B cell (primary cell): ENCODE measurements at regions not wholly inside any gene's neighbourhood (a gene's known extent, or its start where the extent isn't known, plus 50 kb on each side); places are given as distances from the start of the nearest gene placed in this dataset.

Source experiments
- ATAC-seq: fragments of 200-7000 bp; cut with Tn5 transposase; one replicate; pipeline ENCODE4 v1.10.0; 2021; ENCODE audit warnings: low read depth, mild to moderate bottlenecking, moderate number of reproducible peaks, moderate library complexity
- CTCF ChIA-PET: fragments of 350-600 bp; sonication (Branson Sonifier 250); formaldehyde crosslinking; loops from one replicate; lab custom pipeline; 2021; ENCODE audit warnings: antibody characterized with exemption, inconsistent platforms; lab: Charles Lee
- POLR2A ChIA-PET: fragments of 350-600 bp; sonication (Branson Sonifier 250); formaldehyde crosslinking; loops from one replicate; lab custom pipeline; 2021; ENCODE audit warnings: antibody characterized with exemption; lab: Charles Lee
- DNase-seq: peaks from one replicate; pipeline ENCODE4 v3.0.0; 2013
- H2AFZ ChIP-seq: 2 replicates; pipeline ENCODE4 v1.6.1; 2012; ENCODE audit warnings: mild to moderate bottlenecking, low read depth, low read length; ENCODE audit not compliant: insufficient read depth, poor library complexity, severe bottlenecking
- H3K27ac ChIP-seq, 2 donors: 1 replicate in 1 of 2; 2 replicates in 1 of 2; pipeline ENCODE4 v1.5.1; 2012 to 2013; ENCODE audit warnings: low read length in 2 of 2, mild to moderate bottlenecking in 2 of 2, moderate library complexity in 1 of 2
- H3K27me3 ChIP-seq, 4 experiments: fragments of 200-600 bp in 1 of 4; sonication (generic) in 1 of 4; replicated peaks in 1 of 4; 1 replicate in 2 of 4; 2 replicates in 2 of 4; pipeline versions ENCODE4 v1.6.1 to v1.7.0; 2013 to 2016; ENCODE audit warnings: low read length in 3 of 4, mild to moderate bottlenecking in 2 of 4, mixed read lengths in 1 of 4, moderate library complexity in 1 of 4; ENCODE audit not compliant: insufficient read depth in 4 of 4, control insufficient read depth in 3 of 4; ENCODE audit errors: control extremely low read depth in 1 of 4
- H3K36me3 ChIP-seq, 2 experiments: replicated peaks in 1 of 2; 1 replicate in 1 of 2; 2 replicates in 1 of 2; pipeline versions ENCODE4 v1.6.1 to v1.7.1; 2013; ENCODE audit warnings: low read length in 1 of 2; ENCODE audit not compliant: insufficient read depth in 2 of 2, control insufficient read depth in 1 of 2; ENCODE audit errors: control extremely low read depth in 1 of 2, extremely low read depth in 1 of 2
- H3K4me1 ChIP-seq, 2 donors: fragments of 200-600 bp in 1 of 2; sonication (generic) in 1 of 2; 1 replicate in 1 of 2; 2 replicates in 1 of 2; pipeline versions ENCODE4 v1.5.1 to v1.6.1; 2013 to 2017; ENCODE audit warnings: low read length in 2 of 2; ENCODE audit not compliant: control insufficient read depth in 2 of 2, insufficient read depth in 2 of 2
- H3K4me2 ChIP-seq: replicated peaks from 2 replicates; pipeline ENCODE3; 2012; ENCODE audit warnings: mild to moderate bottlenecking, low read depth, low read length; ENCODE audit not compliant: poor library complexity, severe bottlenecking
- H3K4me3 ChIP-seq, 5 experiments: fragments of 200-600 bp in 1 of 5; sonication (generic) in 1 of 5; 1 replicate in 3 of 5; 2 replicates in 2 of 5; pipeline versions ENCODE4 v1.5.1 to v1.7.0; 2011 to 2016; ENCODE audit warnings: low read length in 4 of 5, mild to moderate bottlenecking in 4 of 5, low read depth in 2 of 5, control low read depth in 1 of 5, moderate library complexity in 1 of 5; ENCODE audit not compliant: insufficient read depth in 1 of 5; ENCODE audit errors: control extremely low read depth in 1 of 5, extremely low read depth in 1 of 5
- H3K79me2 ChIP-seq: fragments of 200-600 bp; sonication (generic); one replicate; pipeline ENCODE4 v1.6.0; 2016; ENCODE audit warnings: low read length; ENCODE audit not compliant: control insufficient read depth, insufficient read depth
- H3K9ac ChIP-seq: fragments of 200-600 bp; sonication (generic); 2 replicates; pipeline ENCODE4 v1.6.1; 2017; ENCODE audit warnings: mild to moderate bottlenecking, low read length, moderate library complexity
- H3K9me3 ChIP-seq, 3 donors: one replicate each; pipeline versions ENCODE4 v1.6.1 to v1.7.1; 2013; ENCODE audit warnings: low read length in 2 of 3; ENCODE audit not compliant: control insufficient read depth in 2 of 3, insufficient read depth in 1 of 3; ENCODE audit errors: control extremely low read depth in 1 of 3
- H4K20me1 ChIP-seq: 2 replicates; pipeline ENCODE4 v1.6.0; 2012; ENCODE audit warnings: mild to moderate bottlenecking, low read length; ENCODE audit not compliant: insufficient read depth, control insufficient read depth, poor library complexity, severe bottlenecking
- H3K27ac Mint-ChIP-seq: one replicate; pipeline ENCODE4 v1.8.0; 2021; ENCODE audit warnings: mixed read lengths
- H3K27me3 Mint-ChIP-seq: one replicate; pipeline ENCODE4 v1.8.0; 2021; ENCODE audit warnings: mixed read lengths
- H3K4me1 Mint-ChIP-seq: one replicate; pipeline ENCODE4 v1.8.0; 2021; ENCODE audit warnings: mixed read lengths
- H3K4me3 Mint-ChIP-seq: one replicate; pipeline ENCODE4 v1.8.0; 2021; ENCODE audit warnings: mixed read lengths
- H3K9me3 Mint-ChIP-seq: one replicate; pipeline ENCODE4 v1.8.0; 2022; ENCODE audit warnings: mixed read lengths; ENCODE audit not compliant: insufficient read depth
- CTCF ChIP-seq: fragments of 200-600 bp; IDR thresholded peaks from one replicate; pipeline ENCODE4 v1.8.0; 2022; ENCODE audit warnings: antibody characterized with exemption, mild to moderate bottlenecking
- EZH2 ChIP-seq: IDR thresholded peaks from 2 replicates; pipeline ENCODE4 v1.6.1; 2012; ENCODE audit warnings: borderline replicate concordance, low read depth, mild to moderate bottlenecking, moderate library complexity, low read length; ENCODE audit not compliant: insufficient read depth, poor library complexity, severe bottlenecking
- WGBS: methylation state at CpG from one replicate; pipeline ENCODE4 v1.1.5; 2013; ENCODE audit warnings: missing lambda C conversion rate; ENCODE audit not compliant: insufficient coverage; 5-methylcytosine and 5-hydroxymethylcytosine counted together
- intact Hi-C: fragments of 100-400 bp; cut with micrococcal nuclease; formaldehyde crosslinking; loops from one replicate; pipeline ENCODE4 v1.10.0; 2022

DNA sequence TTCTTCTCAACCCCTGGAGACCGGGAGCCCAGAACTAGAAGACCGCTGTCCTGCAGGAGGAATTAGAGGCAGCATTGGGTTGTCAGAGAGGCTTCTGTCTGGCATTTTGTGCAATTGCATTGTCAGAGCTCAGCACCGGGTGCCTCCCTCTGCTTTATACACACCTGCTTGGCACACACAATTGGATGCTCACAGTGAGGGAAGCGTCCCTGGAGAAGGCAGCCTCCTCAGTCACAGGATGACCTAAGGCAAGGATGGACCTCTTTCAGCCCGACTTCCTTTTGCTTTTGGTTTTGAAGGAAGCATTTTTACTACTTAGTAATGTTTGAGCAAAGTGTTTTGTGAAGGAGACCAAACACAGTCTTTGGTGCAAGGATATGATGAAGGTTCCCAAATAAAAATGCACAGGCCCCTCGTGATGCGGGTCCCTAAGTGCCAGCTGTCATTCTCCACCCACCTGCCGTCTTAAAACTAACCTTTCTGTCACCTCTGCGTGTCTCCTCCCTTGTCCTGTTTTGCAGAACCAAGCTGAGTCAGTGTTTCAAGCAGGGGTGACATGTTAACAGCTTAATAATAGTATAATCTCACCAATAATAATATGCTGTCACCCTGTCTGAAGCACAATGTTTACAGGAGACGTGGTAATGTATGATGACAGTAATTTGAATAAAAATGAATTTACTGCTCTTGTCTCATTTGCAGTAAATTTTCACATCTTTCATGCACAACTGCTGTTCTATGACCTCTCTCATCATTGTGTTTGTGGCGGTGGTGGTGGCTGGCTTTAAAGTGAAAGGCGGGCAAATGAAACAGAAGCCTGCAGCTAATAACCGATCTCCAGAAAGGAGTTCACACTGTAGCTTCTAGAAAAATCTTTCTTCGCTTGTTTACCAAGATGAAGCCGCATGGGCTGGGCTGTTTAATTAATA, 430.2 kb upstream of the MKI67 start:
- no peaks in the 10 kb centered on the region for H3K4me1 Mint-ChIP-seq
- no peak for ATAC-seq
- WGBS: 82% methylated on average over 6 of the region's 15 CpGs
- no peak for DNase-seq
- Histone ChIP-seq H3K79me2 (no peaks in the 10 kb centered on the region), H3K4me3 (no peak overlapping the region), H3K9me3 (peaks cover 0 to 16% (median 0%) of the 10 kb centered on the region in 3 donors), H4K20me1 (no peaks in the 10 kb centered on the region), H3K36me3 (no peaks in the 10 kb centered on the region), H3K4me2 (no peak overlapping the region), H3K27ac (no peak overlapping the region), H3K9ac (no peak overlapping the region), H3K27me3 (no peaks in the 10 kb centered on the region), H3K4me1 (no peaks in the 10 kb centered on the region), H2AFZ (no peak overlapping the region)
- no peak overlapping the region for H3K4me3 Mint-ChIP-seq
- ChIA-PET CTCF (no interaction called here), POLR2A (no interaction called here)
- peaks cover 2% of the 10 kb centered on the region for H3K9me3 Mint-ChIP-seq
- no peaks in the 10 kb centered on the region for H3K27me3 Mint-ChIP-seq
- TF ChIP-seq EZH2: no peak
- TF ChIP-seq CTCF: no peak
- H3K27ac Mint-ChIP-seq: no peak overlapping the region
- intact Hi-C loops: no loop called here

DNA sequence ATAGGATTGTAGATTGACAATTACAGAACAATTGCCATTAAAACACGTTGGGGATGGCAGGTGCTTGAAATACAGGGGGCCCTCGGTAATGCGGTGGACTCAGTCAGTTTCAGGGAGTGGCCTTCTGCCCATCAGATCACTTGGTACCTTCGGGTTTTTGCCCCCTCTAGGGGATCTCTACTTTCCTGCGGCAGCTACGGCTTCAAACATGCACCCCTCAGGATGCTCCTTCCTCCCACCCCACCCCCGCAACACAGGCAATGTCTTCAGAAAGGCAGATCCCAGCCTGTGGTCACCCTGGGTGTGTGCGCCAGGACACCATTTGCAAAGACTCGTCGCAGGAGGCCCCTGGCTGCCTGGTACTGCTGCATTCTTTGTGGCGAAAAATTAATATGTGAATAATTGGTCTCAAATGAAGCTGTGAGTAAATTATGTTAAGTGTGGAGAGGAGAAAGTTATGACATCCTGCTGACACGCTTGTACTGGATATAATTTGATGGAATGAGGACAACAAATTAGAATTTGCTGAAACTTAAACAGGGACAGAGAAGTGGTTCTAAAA, 431.0 kb upstream of the MKI67 start:
- no peak overlapping the region for H3K4me3 ChIP-seq
- ChIA-PET CTCF (no interaction called here), POLR2A (no interaction called here)
- H3K27me3 ChIP-seq: no peaks in the 10 kb centered on the region
- no peak for DNase-seq
- H3K9ac ChIP-seq: no peak overlapping the region
- peaks cover 0 to 13% (median 0%) of the 10 kb centered on the region in 3 donors for H3K9me3 ChIP-seq
- no peaks in the 10 kb centered on the region for H4K20me1 ChIP-seq
- intact Hi-C loops: no loop called here
- no peaks in the 10 kb centered on the region for H3K27me3 Mint-ChIP-seq
- TF ChIP-seq CTCF: no peak
- TF ChIP-seq EZH2: no peak
- no peak overlapping the region for H3K27ac ChIP-seq
- H3K27ac Mint-ChIP-seq: no peak overlapping the region
- no peak overlapping the region for H2AFZ ChIP-seq
- no peaks in the 10 kb centered on the region for H3K4me1 Mint-ChIP-seq
- no peaks in the 10 kb centered on the region for H3K36me3 ChIP-seq
- ATAC-seq: no peak
- H3K9me3 Mint-ChIP-seq: peaks cover 2% of the 10 kb centered on the region
- no peaks in the 10 kb centered on the region for H3K79me2 ChIP-seq
- H3K4me1 ChIP-seq: no peaks in the 10 kb centered on the region
- 85% methylated on average over 12 of the region's 12 CpGs for WGBS
- H3K4me3 Mint-ChIP-seq: no peak overlapping the region
- no peak overlapping the region for H3K4me2 ChIP-seq
